HL-60/S4 treated with phorbol 12-myristate 13-acetate at 8.2 ng/mL for 4 days and 3 days (cell line): ENCODE measurements at regions not wholly inside any gene's neighbourhood (a gene's known extent, or its start where the extent isn't known, plus 50 kb on each side); places are given as distances from the start of the nearest gene placed in this dataset.
"Not testable (repeated sequence)": the region's sequence is repeated elsewhere in the genome, so short reads cannot be mapped to it uniquely, and the experiment has no call there.

Experiments
- in situ Hi-C: fragments of 300-500 bp; cut with MboI; formaldehyde crosslinking; loops from 2 replicates; pipeline ENCODE4 v1.15.0; 2022; ENCODE audit warnings: low sequenced_read_pairs

- in situ Hi-C loops, result no loop called here
These were observed 63.5 kb downstream of the SPATA31D1 start for GRCh38 chr9:82052081-82052480.

GRCh38 chr9:82054264-82055015 is 65.9 kb downstream of the SPATA31D1 start:
- in situ Hi-C loops, result no loop called here

- in situ Hi-C loops, result no loop called here
These were observed 69.2 kb downstream of the SPATA31D1 start for GRCh38 chr9:82057805-82058204.

GRCh38 chr9:82061801-82062200 is 73.2 kb downstream of the SPATA31D1 start:
- in situ Hi-C loops, result not testable (repeated sequence)

- in situ Hi-C loops, result no loop called here
These were observed 73.7 kb downstream of the SPATA31D1 start for GRCh38 chr9:82062245-82062644.

- in situ Hi-C loops, result no loop called here
These were observed 85.3 kb downstream of the SPATA31D1 start for GRCh38 chr9:82073551-82074543.

- in situ Hi-C loops, result no loop called here
These were observed 91.7 kb downstream of the SPATA31D1 start for GRCh38 chr9:82080265-82080664.

- in situ Hi-C loops, result no loop called here
These were observed 92.9 kb downstream of the SPATA31D1 start for GRCh38 chr9:82081496-82081895.

GRCh38 chr9:82082563-82082962 is 94.0 kb downstream of the SPATA31D1 start:
- in situ Hi-C loops, result no loop called here

- in situ Hi-C loops, result no loop called here
These were observed 100.0 kb downstream of the SPATA31D1 start for GRCh38 chr9:82088591-82088990.

GRCh38 chr9:82090046-82090445 is 101.5 kb downstream of the SPATA31D1 start:
- in situ Hi-C loops, result no loop called here

- in situ Hi-C loops, result no loop called here
These were observed 102.5 kb downstream of the SPATA31D1 start for GRCh38 chr9:82091100-82091499.

- in situ Hi-C loops, result no loop called here
These were observed 103.0 kb downstream of the SPATA31D1 start for GRCh38 chr9:82091610-82092009.

GRCh38 chr9:82101475-82101874 is 112.9 kb downstream of the SPATA31D1 start:
- in situ Hi-C loops, result no loop called here

- in situ Hi-C loops, result no loop called here
These were observed 115.7 kb downstream of the SPATA31D1 start for GRCh38 chr9:82104252-82104651.

- in situ Hi-C loops, result no loop called here
These were observed 117.2 kb downstream of the SPATA31D1 start for GRCh38 chr9:82105729-82106128.

- in situ Hi-C loops, result no loop called here
These were observed 118.0 kb downstream of the SPATA31D1 start for GRCh38 chr9:82106536-82106935.

- in situ Hi-C loops, result no loop called here
These were observed 119.9 kb downstream of the SPATA31D1 start for GRCh38 chr9:82108474-82108873.

GRCh38 chr9:82108941-82109340 is 120.4 kb downstream of the SPATA31D1 start:
- in situ Hi-C loops, result no loop called here

GRCh38 chr9:82109626-82110025 is 121.1 kb downstream of the SPATA31D1 start:
- in situ Hi-C loops, result no loop called here

GRCh38 chr9:82110881-82111280 is 122.3 kb downstream of the SPATA31D1 start:
- in situ Hi-C loops, result no loop called here

- in situ Hi-C loops, result no loop called here
These were observed 126.8 kb downstream of the SPATA31D1 start for GRCh38 chr9:82115331-82115730.
